GM21447 (cell line): ENCODE measurements at regions not wholly inside any gene's neighbourhood (a gene's known extent, or its start where the extent isn't known, plus 50 kb on each side); places are given as distances from the start of the nearest gene placed in this dataset.
A peak's percentile ranks its signal among the peaks of the same experiment; 100 is the strongest.

Experiments used
- ATAC-seq: cut with Tn5 transposase; IDR thresholded peaks from one replicate; pipeline ENCODE4 v1.9.1; 2021; ENCODE audit not compliant: unreplicated experiment

GRCh38 chr2:234438305-234438977, 58.4 kb downstream of the ARL4C start:
- no peak for ATAC-seq

DNA sequence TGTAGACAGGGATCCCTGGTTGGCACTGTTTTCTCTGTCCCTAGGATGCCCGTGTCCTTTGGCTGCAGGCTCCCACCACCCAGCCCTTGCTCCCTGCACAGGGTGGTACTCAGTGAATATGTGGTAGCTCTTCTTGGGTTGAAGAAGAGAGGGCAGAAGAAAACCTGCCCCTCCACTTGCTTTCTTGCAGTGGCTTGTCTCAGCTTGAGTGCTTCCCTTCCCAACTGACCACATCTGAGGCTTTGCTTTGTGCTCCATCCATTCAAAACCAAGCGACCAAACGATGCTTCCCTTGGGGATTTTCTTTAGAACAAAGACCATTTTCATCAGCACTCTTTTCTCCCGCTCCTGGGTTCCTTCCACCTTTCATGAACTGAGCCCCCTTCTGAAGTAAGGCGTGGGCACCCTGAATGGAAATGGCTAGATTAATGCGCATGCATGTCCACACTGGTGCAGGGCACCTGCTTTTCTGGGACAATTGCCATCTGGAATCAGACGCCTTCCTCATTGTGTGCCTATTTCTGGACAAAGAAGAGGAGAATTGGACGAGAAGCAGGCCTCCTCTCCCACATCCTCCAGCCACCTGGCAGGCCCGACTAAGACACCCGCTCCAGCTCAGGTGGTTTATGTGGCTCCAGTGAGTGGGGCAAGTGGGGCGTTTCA, 59.1 kb downstream of the ARL4C start:
- ATAC-seq = no peak

- ATAC-seq = no peak
Observed at GRCh38 chr2:234436482-234436837, 60.4 kb downstream of the ARL4C start.

GRCh38 chr2:234435836-234436481, 60.9 kb downstream of the ARL4C start:
- ATAC-seq = no peak

DNA sequence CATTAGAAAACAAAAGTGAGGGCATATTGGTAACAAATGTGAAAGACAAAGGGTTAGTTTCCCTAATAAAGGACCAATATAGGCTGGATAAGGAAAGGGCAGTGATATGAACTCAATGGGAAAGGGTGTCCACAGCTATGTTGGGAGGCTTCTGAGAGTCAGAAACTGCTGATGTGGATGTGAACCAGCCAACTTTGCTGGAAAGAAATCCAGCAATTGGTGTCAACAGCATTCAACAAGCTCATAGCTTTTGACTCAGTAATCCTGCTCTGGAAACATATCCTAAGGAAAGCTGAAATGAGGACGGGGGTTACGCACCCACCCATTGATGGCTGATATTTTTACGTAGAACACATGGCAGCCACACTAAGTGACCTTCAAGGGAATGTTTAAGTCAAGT, 63.7 kb downstream of the ARL4C start:
- no peak for ATAC-seq

GRCh38 chr2:234430871-234431270, 66.0 kb downstream of the ARL4C start:
- ATAC-seq = no peak

DNA sequence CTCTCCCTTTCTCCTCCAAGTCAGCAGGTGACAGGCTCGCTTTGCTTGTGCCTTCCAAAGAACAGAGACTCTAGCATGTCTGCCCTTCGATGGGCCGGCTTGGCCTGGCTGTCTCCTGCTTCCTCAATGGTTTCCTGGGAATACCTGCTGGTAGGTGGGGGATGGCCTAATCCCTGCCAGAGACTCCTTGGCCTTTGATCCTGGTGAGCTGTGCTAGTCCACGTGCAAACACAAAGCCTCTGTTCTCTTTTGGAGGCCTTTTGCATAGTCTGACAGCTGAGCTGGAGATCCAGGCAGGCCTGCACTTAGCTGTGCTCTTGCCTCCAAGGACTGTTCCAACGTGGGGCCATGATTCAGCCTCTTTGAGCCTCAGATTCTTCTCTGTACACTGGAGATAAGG, 67.6 kb downstream of the ARL4C start:
- ATAC-seq = no peak

DNA sequence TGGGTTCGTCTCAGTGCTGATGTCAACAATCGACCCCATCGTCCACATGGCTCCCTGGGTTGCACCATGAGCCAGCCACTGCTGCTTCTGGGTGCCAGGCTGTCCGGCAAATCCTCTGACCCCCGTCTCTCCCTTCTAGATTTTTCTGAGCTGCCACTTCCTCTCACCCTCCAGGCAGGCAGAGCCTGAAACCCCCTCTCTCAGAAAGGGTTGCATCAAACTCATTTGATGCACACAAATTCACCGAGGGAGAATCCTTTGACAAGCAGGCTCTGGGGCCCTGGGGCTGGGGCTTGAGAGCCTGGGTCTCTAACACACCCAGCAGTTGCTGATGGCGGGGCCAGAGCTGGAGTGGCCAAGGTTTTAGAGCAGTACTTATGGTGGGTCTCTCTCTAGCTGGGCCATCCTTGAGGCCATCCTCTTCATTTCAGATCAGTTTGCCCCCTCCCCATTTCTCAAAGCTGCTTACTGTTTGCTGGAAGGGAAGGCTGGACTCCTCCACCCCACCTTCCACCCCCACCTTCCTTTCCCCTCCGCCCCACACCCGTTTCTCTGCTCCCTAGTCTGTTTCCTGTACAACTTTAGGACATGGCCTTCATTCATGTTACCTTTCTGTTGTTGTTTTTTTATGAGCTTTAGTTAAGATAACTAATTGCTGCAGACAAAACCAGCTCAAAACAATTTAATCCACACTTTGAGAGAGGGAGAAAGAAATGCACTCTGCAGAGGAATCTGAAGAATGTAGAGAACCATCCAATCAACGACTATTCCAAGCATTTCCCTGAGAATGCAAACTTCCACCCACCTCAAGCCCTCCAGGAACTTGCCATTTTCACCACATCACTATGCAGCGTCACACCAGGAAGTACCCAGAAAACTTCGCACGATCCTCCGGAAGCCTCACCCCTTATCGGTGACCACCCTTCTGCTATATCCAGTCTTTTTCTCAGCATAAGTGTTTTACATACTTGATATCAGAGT, 69.5 kb downstream of the ARL4C start:
- no peak for ATAC-seq

GRCh38 chr2:234426616-234427015, 70.3 kb downstream of the ARL4C start:
- ATAC-seq = no peak

- ATAC-seq = peak; percentile 78
Observed at GRCh38 chr2:234425639-234426603, 71.0 kb downstream of the ARL4C start.

GRCh38 chr2:234423884-234424283, 73.0 kb downstream of the ARL4C start:
- no peak for ATAC-seq

GRCh38 chr2:234422981-234423431, 73.9 kb downstream of the ARL4C start:
- ATAC-seq = no peak

DNA sequence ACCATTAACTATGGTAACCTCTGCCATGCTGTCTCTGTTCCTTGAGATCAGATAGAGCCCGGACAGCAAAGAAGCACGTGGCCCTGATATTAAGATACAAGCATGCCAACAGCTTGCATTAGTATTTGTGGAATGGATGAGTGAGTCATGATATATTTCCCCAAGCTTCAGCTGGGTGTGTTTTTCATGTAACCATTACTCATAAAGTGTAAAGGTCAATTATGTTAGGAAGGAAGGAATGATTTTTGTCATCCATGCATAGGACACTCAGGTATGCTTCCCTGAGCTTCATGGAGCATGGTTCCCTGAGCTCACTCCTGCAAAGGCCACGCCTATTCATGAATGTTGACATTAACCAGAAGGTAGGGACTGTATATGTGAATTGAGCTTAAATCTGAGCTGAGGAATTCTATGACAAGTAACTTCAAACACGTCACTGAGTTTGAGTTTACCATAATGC, 74.6 kb downstream of the ARL4C start:
- no peak for ATAC-seq

DNA sequence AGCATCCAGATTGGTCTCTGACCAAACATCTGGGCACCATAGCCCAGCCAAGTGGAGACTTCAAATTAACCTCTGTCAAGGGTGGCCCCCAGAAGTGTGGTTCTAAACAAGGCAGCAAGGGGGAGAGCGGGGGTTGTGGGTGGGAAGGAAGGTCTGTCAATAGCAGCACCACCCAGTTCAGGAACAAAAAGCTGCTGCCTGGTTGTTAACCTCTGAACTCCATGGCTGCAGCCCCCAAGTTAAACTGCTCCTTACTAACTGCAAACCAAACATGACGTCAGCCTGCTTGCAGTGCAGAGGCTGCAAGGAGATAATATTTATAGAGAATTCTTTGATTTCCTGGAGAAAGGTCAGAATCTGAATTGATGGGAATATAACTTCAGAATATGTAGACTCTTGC, 76.5 kb downstream of the ARL4C start:
- ATAC-seq = no peak

GRCh38 chr2:234419726-234420125, 77.2 kb downstream of the ARL4C start:
- no peak for ATAC-seq

- no peak for ATAC-seq
Observed at GRCh38 chr2:234415706-234416105, 81.2 kb downstream of the ARL4C start.

- ATAC-seq = no peak
Observed at GRCh38 chr2:234414596-234414995, 82.3 kb downstream of the ARL4C start.

DNA sequence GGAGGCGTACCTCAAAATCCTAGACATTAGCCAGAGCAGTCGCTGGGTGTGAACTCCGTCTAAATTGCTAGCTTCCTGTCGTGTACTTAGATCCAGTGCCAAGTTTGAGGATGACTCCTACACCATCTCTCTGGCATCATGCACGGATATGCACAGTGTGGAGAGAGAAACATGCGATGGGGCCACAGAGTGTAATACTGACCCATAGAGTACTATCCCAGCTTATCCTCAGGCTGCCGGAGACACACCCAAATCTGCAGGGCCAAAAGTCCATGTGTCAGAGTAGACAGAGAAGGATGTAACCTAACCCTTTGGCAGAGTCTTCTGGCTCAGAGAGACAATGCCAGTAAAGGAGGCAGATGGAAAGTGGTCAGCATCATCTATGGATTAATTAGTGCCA, 84.2 kb downstream of the ARL4C start:
- ATAC-seq = no peak

- peak; percentile 94 for ATAC-seq
Observed at GRCh38 chr2:234411793-234412192, 85.1 kb downstream of the ARL4C start.

DNA sequence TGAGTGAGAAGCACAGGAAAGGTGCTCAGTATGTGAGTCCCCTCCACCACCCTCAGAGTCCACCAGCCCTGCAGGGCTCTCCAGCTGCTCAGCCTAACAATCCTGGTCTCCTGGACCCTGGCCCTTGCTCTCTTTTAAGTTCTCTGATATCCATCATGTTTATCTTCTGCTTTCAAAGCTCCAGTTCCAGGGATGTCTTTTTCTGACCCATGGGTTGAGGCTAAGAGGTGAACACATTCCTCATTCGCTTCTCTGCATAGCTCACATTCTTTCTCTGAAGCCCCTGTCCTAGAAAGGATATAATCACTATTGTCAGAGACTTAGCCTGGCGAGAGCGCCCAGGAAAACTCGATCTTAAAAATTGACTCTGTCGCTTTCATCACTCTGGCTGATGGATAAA, 86.4 kb downstream of the ARL4C start:
- no peak for ATAC-seq
